CD14-positive monocyte (primary cell): ENCODE measurements at regions not wholly inside any gene's neighbourhood (a gene's known extent, or its start where the extent isn't known, plus 50 kb on each side); places are given as distances from the start of the nearest gene placed in this dataset.

ENCODE experiments used
- DNase-seq, 3 donors: peaks; one replicate each; pipeline ENCODE4 v3.0.0-alpha.2; 2011 to 2022
- H2AFZ ChIP-seq: 2 replicates; pipeline ENCODE4 v1.6.0; 2012; ENCODE audit warnings: mild to moderate bottlenecking, low read depth, low read length, inconsistent platforms; ENCODE audit not compliant: insufficient read depth, poor library complexity, severe bottlenecking
- H3K27ac ChIP-seq, 2 donors: 1 replicate in 1 of 2; 2 replicates in 1 of 2; pipeline ENCODE4 v1.5.1; 2012 to 2013; ENCODE audit warnings: low read length in 2 of 2, control low read depth in 1 of 2, inconsistent platforms in 1 of 2, low read depth in 1 of 2, mild to moderate bottlenecking in 1 of 2
- H3K27me3 ChIP-seq, 2 donors: one replicate each; pipeline versions ENCODE4 v1.6.0 to v1.6.1; 2011 to 2013; ENCODE audit warnings: low read length in 2 of 2; ENCODE audit not compliant: control insufficient read depth in 2 of 2, insufficient read depth in 2 of 2
- H3K36me3 ChIP-seq, 2 donors: replicated peaks in 1 of 2; 1 replicate in 1 of 2; 2 replicates in 1 of 2; pipeline versions ENCODE4 v1.5.1 to v1.6.1; 2012 to 2013; ENCODE audit warnings: low read length in 2 of 2, control low read depth in 1 of 2, inconsistent platforms in 1 of 2, mild to moderate bottlenecking in 1 of 2; ENCODE audit not compliant: insufficient read depth in 2 of 2, control insufficient read depth in 1 of 2
- H3K4me1 ChIP-seq, 2 donors: 1 replicate in 1 of 2; 2 replicates in 1 of 2; pipeline versions ENCODE4 v1.5.1 to v1.6.1; 2012 to 2013; ENCODE audit warnings: low read length in 2 of 2, control low read depth in 1 of 2, inconsistent platforms in 1 of 2, mild to moderate bottlenecking in 1 of 2, moderate library complexity in 1 of 2; ENCODE audit not compliant: insufficient read depth in 2 of 2, control insufficient read depth in 1 of 2
- H3K4me2 ChIP-seq: replicated peaks from 2 replicates; pipeline ENCODE3; 2012; ENCODE audit warnings: low read length, moderate library complexity, mild to moderate bottlenecking; ENCODE audit not compliant: poor library complexity, severe bottlenecking; ENCODE audit errors: extremely low read depth
- H3K4me3 ChIP-seq, 3 experiments: fragments of 200-600 bp in 1 of 3; sonication (generic) in 1 of 3; replicated peaks in 1 of 3; 1 replicate in 2 of 3; 2 replicates in 1 of 3; pipeline ENCODE4 v1.5.1; 2011 to 2013; ENCODE audit warnings: low read length in 3 of 3, mild to moderate bottlenecking in 3 of 3, control low read depth in 2 of 3, low read depth in 2 of 3, inconsistent platforms in 1 of 3, moderate library complexity in 1 of 3
- H3K79me2 ChIP-seq: 2 replicates; pipeline ENCODE4 v1.6.0; 2012; ENCODE audit warnings: mild to moderate bottlenecking, control low read depth, inconsistent platforms, low read length, moderate library complexity; ENCODE audit not compliant: insufficient read depth
- H3K9ac ChIP-seq: 2 replicates; pipeline ENCODE4 v1.6.0; 2017; ENCODE audit warnings: low read length, mild to moderate bottlenecking; ENCODE audit not compliant: insufficient read depth, poor library complexity, severe bottlenecking
- H3K9me3 ChIP-seq, 2 donors: replicated peaks in 1 of 2; 1 replicate in 1 of 2; 2 replicates in 1 of 2; pipeline versions ENCODE4 v1.5.1 to v1.6.1; 2012 to 2013; ENCODE audit warnings: low read length in 2 of 2, control low read depth in 1 of 2; ENCODE audit not compliant: control insufficient read depth in 1 of 2, insufficient read depth in 1 of 2
- H4K20me1 ChIP-seq: 2 replicates; pipeline ENCODE4 v1.6.0; 2012; ENCODE audit warnings: mild to moderate bottlenecking, low read length, control low read depth, moderate library complexity; ENCODE audit not compliant: insufficient read depth
- H3K27ac Mint-ChIP-seq, 7 donors: one replicate each; pipeline ENCODE4 v1.8.0; 2020; ENCODE audit warnings: mild to moderate bottlenecking in 7 of 7, mixed read lengths in 7 of 7, moderate library complexity in 6 of 7, inconsistent platforms in 2 of 7
- H3K27me3 Mint-ChIP-seq, 3 donors: one replicate each; pipeline ENCODE4 v1.8.0; 2021 to 2022; ENCODE audit warnings: low read depth in 3 of 3, mild to moderate bottlenecking in 3 of 3, mixed read lengths in 3 of 3, moderate library complexity in 3 of 3, inconsistent platforms in 1 of 3
- H3K36me3 Mint-ChIP-seq, 2 donors: one replicate each; pipeline ENCODE4 v1.8.0; 2020; ENCODE audit warnings: mixed read lengths in 2 of 2, inconsistent platforms in 1 of 2, mild to moderate bottlenecking in 1 of 2
- H3K4me1 Mint-ChIP-seq: one replicate; pipeline ENCODE4 v1.8.0; 2020; ENCODE audit warnings: mild to moderate bottlenecking, mixed read lengths
- H3K4me3 Mint-ChIP-seq, 2 donors: one replicate each; pipeline ENCODE4 v1.8.0; 2020; ENCODE audit warnings: mild to moderate bottlenecking in 2 of 2, mixed read lengths in 2 of 2, moderate library complexity in 1 of 2
- H3K9me3 Mint-ChIP-seq, 7 donors: one replicate each; pipeline ENCODE4 v1.8.0; 2020 to 2022; ENCODE audit warnings: mixed read lengths in 7 of 7, mild to moderate bottlenecking in 6 of 7, moderate library complexity in 6 of 7, inconsistent platforms in 2 of 7
- CTCF ChIP-seq: fragments of 200-600 bp; IDR thresholded peaks from one replicate; pipeline ENCODE4 v1.8.0; 2022; ENCODE audit warnings: antibody characterized with exemption, mild to moderate bottlenecking
- WGBS: methylation state at CpG from one replicate; pipeline ENCODE4 v1.1.5; 2013; ENCODE audit warnings: missing lambda C conversion rate; ENCODE audit not compliant: insufficient coverage; 5-methylcytosine and 5-hydroxymethylcytosine counted together
- intact Hi-C, 2 donors: fragments of 100-400 bp; cut with micrococcal nuclease; formaldehyde crosslinking; loops; one replicate each; pipeline versions ENCODE4 v1.15.0 to v1.15.1; 2023

GRCh38 chr12:24039113-24039525, 89.6 kb upstream of the SOX5 start:
- Mint-ChIP-seq H3K27me3 (peaks cover 0 to 2% (median 0%) of the 10 kb centered on the region in 3 donors), H3K36me3 (no peaks in the 10 kb centered on the region), H3K4me3 (no peak overlapping the region), H3K9me3 (peaks cover 0 to 1% (median 0%) of the 10 kb centered on the region in 7 donors), H3K27ac (no peak overlapping the region), H3K4me1 (no peaks in the 10 kb centered on the region)
- H4K20me1 ChIP-seq = no peaks in the 10 kb centered on the region
- no peak overlapping the region for H3K27ac ChIP-seq
- no peak overlapping the region for H3K4me2 ChIP-seq
- no peaks in the 10 kb centered on the region for H3K4me1 ChIP-seq
- no peak overlapping the region for H3K9ac ChIP-seq
- no peaks in the 10 kb centered on the region for H3K9me3 ChIP-seq
- TF ChIP-seq CTCF = no peak
- DNase-seq = no peak
- H3K79me2 ChIP-seq = no peaks in the 10 kb centered on the region
- no peak overlapping the region for H2AFZ ChIP-seq
- no CpG with 5 or more reads among the region's 1 CpG for WGBS
- intact Hi-C loops = no loop called here
- H3K36me3 ChIP-seq = no peaks in the 10 kb centered on the region
- no peaks in the 10 kb centered on the region for H3K27me3 ChIP-seq
- H3K4me3 ChIP-seq = no peak overlapping the region

GRCh38 chr12:24038211-24038997, 88.9 kb upstream of the SOX5 start:
- no peaks in the 10 kb centered on the region for H3K79me2 ChIP-seq
- H3K9ac ChIP-seq = no peak overlapping the region
- no peak for TF ChIP-seq CTCF
- no peaks in the 10 kb centered on the region for H3K4me1 Mint-ChIP-seq
- H3K27ac Mint-ChIP-seq = no peak overlapping the region
- no peaks in the 10 kb centered on the region for H3K27me3 ChIP-seq
- no peaks in the 10 kb centered on the region for H3K4me1 ChIP-seq
- no peak overlapping the region for H3K4me3 ChIP-seq
- peaks cover 0 to 2% (median 0%) of the 10 kb centered on the region in 3 donors for H3K27me3 Mint-ChIP-seq
- H4K20me1 ChIP-seq = no peaks in the 10 kb centered on the region
- intact Hi-C loops = no loop called here
- no CpG with 5 or more reads among the region's 6 CpGs for WGBS
- no peak for DNase-seq
- H2AFZ ChIP-seq = no peak overlapping the region
- no peak overlapping the region for H3K27ac ChIP-seq
- no peaks in the 10 kb centered on the region for H3K36me3 Mint-ChIP-seq
- H3K4me2 ChIP-seq = no peak overlapping the region
- peaks cover 0 to 2% (median 0%) of the 10 kb centered on the region in 7 donors for H3K9me3 Mint-ChIP-seq
- no peak overlapping the region for H3K4me3 Mint-ChIP-seq
- H3K9me3 ChIP-seq = no peaks in the 10 kb centered on the region
- H3K36me3 ChIP-seq = no peaks in the 10 kb centered on the region
